Keratinocyte (primary cell): ENCODE measurements at regions not wholly inside any gene's neighbourhood (a gene's known extent, or its start where the extent isn't known, plus 50 kb on each side); places are given as distances from the start of the nearest gene placed in this dataset.

ENCODE experiments used
- CTCF ChIP-seq, 3 experiments: IDR thresholded peaks in 1 of 3; conservative IDR thresholded peaks in 1 of 3; optimal IDR thresholded peaks in 1 of 3; 2 replicates in 2 of 3; 3 replicates in 1 of 3; pipeline versions ENCODE3 to v1.5.1; 2011; ENCODE audit warnings: low read length in 3 of 3, mild to moderate bottlenecking in 3 of 3, moderate library complexity in 2 of 3, control low read depth in 1 of 3, inconsistent platforms in 1 of 3; ENCODE audit not compliant: insufficient read depth in 2 of 3; ENCODE audit errors: extremely low read depth in 1 of 3
- EZH2 ChIP-seq: IDR thresholded peaks from one replicate; pipeline ENCODE4 v1.6.1; 2012; ENCODE audit warnings: inconsistent platforms, mild to moderate bottlenecking, low read length, moderate library complexity

GRCh38 chr4:163948920-163949455 lies 454.5 kb downstream of the TMA16 start:
- TF ChIP-seq CTCF (optimal IDR thresholded peaks at IDR 0.05 in 1 of 3, IDR thresholded peaks at IDR 0.05 in 1 of 3, conservative IDR thresholded peaks at IDR 0.05 in 1 of 3; ENCODE audit: extremely low read depth in 1 of 3, insufficient read depth in 2 of 3, low read length in 3 of 3) (no peak), EZH2 (no peak)
